HEK293 (cell line): ENCODE measurements at regions not wholly inside any gene's neighbourhood (a gene's known extent, or its start where the extent isn't known, plus 50 kb on each side); places are given as distances from the start of the nearest gene placed in this dataset.

Source experiments
- CTCF ChIA-PET: fragments of 350-600 bp; formaldehyde crosslinking; extraction: SDS; loops from one replicate; lab custom pipeline; 2021; ENCODE audit warnings: antibody characterized with exemption; lab: Yijun Ruan, JAX
- POLR2A ChIA-PET: fragments of 300-600 bp; formaldehyde crosslinking; extraction: SDS; loops from one replicate; lab custom pipeline; 2020; ENCODE audit warnings: antibody characterized with exemption, inconsistent platforms; lab: Yijun Ruan, JAX
- H3K27ac ChIP-seq: fragments of 200-500 bp; sonication (Bioruptor generic); 2 replicates; pipeline ENCODE4 v1.5.1; 2014; ENCODE audit warnings: low read depth, low read length, control low read depth, inconsistent platforms; ENCODE audit errors: extremely low read depth
- H3K36me3 ChIP-seq, 2 experiments: fragments of 200-500 bp in 1 of 2; sonication (Bioruptor generic) in 1 of 2; 1 replicate in 1 of 2; 2 replicates in 1 of 2; pipeline ENCODE4 v1.5.1; 2014 to 2017; ENCODE audit warnings: inconsistent platforms in 2 of 2, low read length in 2 of 2; ENCODE audit not compliant: control insufficient read depth in 2 of 2, insufficient read depth in 1 of 2
- H3K4me1 ChIP-seq: fragments of 200-500 bp; sonication (Bioruptor generic); 2 replicates; pipeline ENCODE4 v1.5.1; 2014; ENCODE audit warnings: mild to moderate bottlenecking, low read length, inconsistent platforms; ENCODE audit not compliant: control insufficient read depth, insufficient read depth
- H3K4me3 ChIP-seq: 2 replicates; pipeline ENCODE4 v1.5.1; 2011; ENCODE audit warnings: low read depth, mild to moderate bottlenecking, control low read depth, low read length, moderate library complexity
- H3K9me3 ChIP-seq: fragments of 200-500 bp; sonication (Bioruptor generic); 2 replicates; pipeline ENCODE4 v1.5.1; 2014; ENCODE audit warnings: low read depth, low read length, inconsistent platforms; ENCODE audit not compliant: control insufficient read depth, insufficient read depth
- HIC1 ChIP-seq: fragments of 450-650 bp; formaldehyde crosslinking; IDR thresholded peaks from 2 replicates; pipeline ENCODE4 v1.5.1; 2016; ENCODE audit warnings: missing biosample characterization, missing genetic modification characterization
- INSM2 ChIP-seq: fragments of 450-650 bp; formaldehyde crosslinking; IDR thresholded peaks from 2 replicates; pipeline ENCODE4 v1.5.1; 2016; ENCODE audit warnings: missing biosample characterization, missing genetic modification characterization
- PRDM1 ChIP-seq: fragments of 450-650 bp; formaldehyde crosslinking; IDR thresholded peaks from 2 replicates; pipeline ENCODE4; 2016; ENCODE audit warnings: missing biosample characterization, missing genetic modification characterization
- PRDM4 ChIP-seq: fragments of 450-650 bp; formaldehyde crosslinking; IDR thresholded peaks from 2 replicates; pipeline ENCODE4 v1.5.1; 2017; ENCODE audit warnings: missing biosample characterization, missing genetic modification characterization
- SALL2 ChIP-seq: fragments of 450-650 bp; formaldehyde crosslinking; IDR thresholded peaks from 2 replicates; pipeline ENCODE4 v1.5.0; 2017; ENCODE audit warnings: missing biosample characterization, mild to moderate bottlenecking, missing genetic modification characterization, borderline replicate concordance
- SCRT2 ChIP-seq: fragments of 450-650 bp; formaldehyde crosslinking; IDR thresholded peaks from 2 replicates; pipeline ENCODE4 v1.5.1; 2016; ENCODE audit warnings: missing biosample characterization, missing genetic modification characterization
- ZBTB7A ChIP-seq: fragments of 450-650 bp; formaldehyde crosslinking; IDR thresholded peaks from 2 replicates; pipeline ENCODE4 v1.5.1; 2016; ENCODE audit warnings: low read depth, missing biosample characterization, missing genetic modification characterization
- ZIC2 ChIP-seq: fragments of 450-650 bp; formaldehyde crosslinking; IDR thresholded peaks from 2 replicates; pipeline ENCODE4 v1.5.1; 2016; ENCODE audit warnings: missing biosample characterization, missing genetic modification characterization
- ZNF146 ChIP-seq: fragments of 450-650 bp; formaldehyde crosslinking; IDR thresholded peaks from 2 replicates; pipeline ENCODE4 v1.5.1; 2016; ENCODE audit warnings: missing biosample characterization, missing genetic modification characterization
- ZNF280D ChIP-seq: fragments of 450-650 bp; formaldehyde crosslinking; IDR thresholded peaks from 2 replicates; pipeline ENCODE4 v1.5.1; 2016; ENCODE audit warnings: missing biosample characterization, missing genetic modification characterization
- ZNF292 ChIP-seq: fragments of 450-650 bp; formaldehyde crosslinking; IDR thresholded peaks from 2 replicates; pipeline ENCODE4 v1.5.1; 2016; ENCODE audit warnings: low read depth, missing biosample characterization, missing genetic modification characterization, borderline replicate concordance
- ZNF302 ChIP-seq: fragments of 450-650 bp; formaldehyde crosslinking; IDR thresholded peaks from 2 replicates; pipeline ENCODE4 v1.5.1; 2016; ENCODE audit warnings: missing biosample characterization, missing genetic modification characterization, low read depth
- ZNF37A ChIP-seq: fragments of 450-650 bp; IDR thresholded peaks from 2 replicates; pipeline ENCODE4 v1.5.1; 2018; ENCODE audit warnings: missing biosample characterization, missing genetic modification characterization
- ZNF394 ChIP-seq: fragments of 450-650 bp; formaldehyde crosslinking; IDR thresholded peaks from 2 replicates; pipeline ENCODE4 v1.5.1; 2016; ENCODE audit warnings: missing biosample characterization, missing genetic modification characterization, mild to moderate bottlenecking, moderate library complexity, borderline replicate concordance
- ZNF423 ChIP-seq: fragments of 450-650 bp; formaldehyde crosslinking; IDR thresholded peaks from 2 replicates; pipeline ENCODE4 v1.5.1; 2016; ENCODE audit warnings: missing biosample characterization, missing genetic modification characterization
- ZNF626 ChIP-seq: fragments of 450-650 bp; sonication (Bioruptor Pico); formaldehyde crosslinking; IDR thresholded peaks from 2 replicates; pipeline ENCODE4 v1.5.1; 2018; ENCODE audit warnings: missing biosample characterization, missing genetic modification characterization, inconsistent platforms
- TF ChIP-seq, protein P1 (sequence below): fragments of 450-650 bp; formaldehyde crosslinking; IDR thresholded peaks from 2 replicates; pipeline ENCODE4 v1.5.1; 2016; ENCODE audit warnings: missing biosample characterization, missing genetic modification characterization

- TF ChIP-seq, protein P1, sequence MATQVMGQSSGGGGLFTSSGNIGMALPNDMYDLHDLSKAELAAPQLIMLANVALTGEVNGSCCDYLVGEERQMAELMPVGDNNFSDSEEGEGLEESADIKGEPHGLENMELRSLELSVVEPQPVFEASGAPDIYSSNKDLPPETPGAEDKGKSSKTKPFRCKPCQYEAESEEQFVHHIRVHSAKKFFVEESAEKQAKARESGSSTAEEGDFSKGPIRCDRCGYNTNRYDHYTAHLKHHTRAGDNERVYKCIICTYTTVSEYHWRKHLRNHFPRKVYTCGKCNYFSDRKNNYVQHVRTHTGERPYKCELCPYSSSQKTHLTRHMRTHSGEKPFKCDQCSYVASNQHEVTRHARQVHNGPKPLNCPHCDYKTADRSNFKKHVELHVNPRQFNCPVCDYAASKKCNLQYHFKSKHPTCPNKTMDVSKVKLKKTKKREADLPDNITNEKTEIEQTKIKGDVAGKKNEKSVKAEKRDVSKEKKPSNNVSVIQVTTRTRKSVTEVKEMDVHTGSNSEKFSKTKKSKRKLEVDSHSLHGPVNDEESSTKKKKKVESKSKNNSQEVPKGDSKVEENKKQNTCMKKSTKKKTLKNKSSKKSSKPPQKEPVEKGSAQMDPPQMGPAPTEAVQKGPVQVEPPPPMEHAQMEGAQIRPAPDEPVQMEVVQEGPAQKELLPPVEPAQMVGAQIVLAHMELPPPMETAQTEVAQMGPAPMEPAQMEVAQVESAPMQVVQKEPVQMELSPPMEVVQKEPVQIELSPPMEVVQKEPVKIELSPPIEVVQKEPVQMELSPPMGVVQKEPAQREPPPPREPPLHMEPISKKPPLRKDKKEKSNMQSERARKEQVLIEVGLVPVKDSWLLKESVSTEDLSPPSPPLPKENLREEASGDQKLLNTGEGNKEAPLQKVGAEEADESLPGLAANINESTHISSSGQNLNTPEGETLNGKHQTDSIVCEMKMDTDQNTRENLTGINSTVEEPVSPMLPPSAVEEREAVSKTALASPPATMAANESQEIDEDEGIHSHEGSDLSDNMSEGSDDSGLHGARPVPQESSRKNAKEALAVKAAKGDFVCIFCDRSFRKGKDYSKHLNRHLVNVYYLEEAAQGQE (tag by site-specific recombination), result no peak
- TF ChIP-seq, all 188 proteins: peak for 0
These were observed 131.2 kb downstream of the CBLN2 start (continued) for GRCh38 chr18:72412927-72413326.

DNA sequence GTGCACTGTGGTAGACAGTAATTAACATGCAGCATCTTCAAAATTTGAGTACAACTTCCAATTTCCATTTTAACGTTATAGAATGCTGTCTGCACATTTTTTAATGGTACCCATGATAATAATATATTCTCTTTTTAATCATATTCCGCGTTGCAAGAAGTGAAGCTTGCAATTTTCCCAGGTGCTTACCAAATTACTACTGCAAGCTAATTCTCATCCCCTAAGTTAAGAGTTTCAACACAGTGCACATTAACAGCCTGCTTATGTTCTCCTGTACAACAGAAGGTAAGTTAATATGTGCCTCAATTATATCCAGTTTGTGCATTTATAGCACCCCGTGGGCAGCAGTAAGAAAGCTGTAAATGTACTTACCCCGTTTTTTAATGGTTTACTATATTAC is 132.9 kb downstream of the CBLN2 start:
- no peak for TF ChIP-seq ZNF626
- no peak for TF ChIP-seq INSM2
- no peak for TF ChIP-seq ZNF394 (tag by site-specific recombination)
- no peak for TF ChIP-seq ZNF292 (tag by site-specific recombination)
- no peak for TF ChIP-seq ZNF302 (tag by site-specific recombination)
- no peak for TF ChIP-seq HIC1 (tag by site-specific recombination)
- TF ChIP-seq PRDM1 (tag by site-specific recombination), result no peak
- TF ChIP-seq SCRT2 (tag by site-specific recombination), result no peak
- TF ChIP-seq SALL2 (tag by site-specific recombination), result no peak
- no peak for TF ChIP-seq ZNF280D
- TF ChIP-seq ZNF37A (tag by site-specific recombination), result no peak
- TF ChIP-seq ZNF146, result no peak
- TF ChIP-seq ZIC2 (tag by site-specific recombination), result no peak
- TF ChIP-seq ZNF423, result no peak
- no peak for TF ChIP-seq PRDM4
- no peak for TF ChIP-seq ZBTB7A
- no peak overlapping the region for H3K27ac ChIP-seq
- no peaks in the 10 kb centered on the region for H3K36me3 ChIP-seq
- POLR2A ChIA-PET, result no interaction called here
- no peak overlapping the region for H3K4me3 ChIP-seq
- H3K9me3 ChIP-seq, result no peaks in the 10 kb centered on the region
- CTCF ChIA-PET, result interaction anchor here (0.6 kb wide), 1 partner anchor 426 kb away, joined by 4 read pairs; no protein-coding TSS in a partner anchor
- H3K4me1 ChIP-seq, result no peaks in the 10 kb centered on the region
